OCI-LY7 (cell line): ENCODE measurements at regions not wholly inside any gene's neighbourhood (a gene's known extent, or its start where the extent isn't known, plus 50 kb on each side); places are given as distances from the start of the nearest gene placed in this dataset.

Source experiments
- BruUV-seq: library from RNA; stranded (reverse); fragments of 400-500 nt; replicated peaks from 2 replicates; lab custom pipeline; 2021; lab: Mats Ljungman, UMichigan
- CTCF ChIA-PET: fragments of 300-600 bp; sonication (Branson Sonifier 250); formaldehyde crosslinking; loops from one replicate; lab custom pipeline; 2022; ENCODE audit warnings: antibody characterized with exemption; ENCODE audit not compliant: unreplicated experiment; lab: Charles Lee
- POLR2A ChIA-PET: fragments of 300-600 bp; sonication (Branson Sonifier 250); formaldehyde crosslinking; loops from one replicate; lab custom pipeline; 2022; ENCODE audit warnings: antibody characterized with exemption; lab: Charles Lee
- DNase-seq: peaks from one replicate; pipeline ENCODE4 v3.0.0-alpha.2; 2015; ENCODE audit warnings: low spot score
- H2AFZ ChIP-seq: fragments of 200-600 bp; sonication (generic), shearing (Covaris generic); 2 replicates; pipeline ENCODE4 v1.6.1; 2014; ENCODE audit warnings: mild to moderate bottlenecking, antibody characterized with exemption, low read length, moderate library complexity
- H3K27ac ChIP-seq: fragments of 200-600 bp; sonication (generic); 2 replicates; pipeline ENCODE4 v1.5.1; 2014; ENCODE audit warnings: mixed run types, low read depth, mild to moderate bottlenecking, moderate library complexity, low read length, inconsistent platforms; ENCODE audit not compliant: poor library complexity, severe bottlenecking
- H3K36me3 ChIP-seq: fragments of 200-600 bp; sonication (generic); 2 replicates; pipeline ENCODE4 v1.6.1; 2014; ENCODE audit warnings: mild to moderate bottlenecking, antibody characterized with exemption, low read length, moderate library complexity, mixed read lengths; ENCODE audit not compliant: insufficient read depth
- H3K4me1 ChIP-seq: fragments of 200-600 bp; sonication (generic); 2 replicates; pipeline ENCODE4 v1.5.1; 2014; ENCODE audit warnings: mild to moderate bottlenecking, low read length; ENCODE audit not compliant: insufficient read depth, poor library complexity, severe bottlenecking
- H3K4me2 ChIP-seq: fragments of 200-600 bp; sonication (generic); 2 replicates; pipeline ENCODE4 v1.6.1; 2014; ENCODE audit warnings: mild to moderate bottlenecking, low read length
- H3K4me3 ChIP-seq: fragments of 200-600 bp; sonication (generic); 2 replicates; pipeline ENCODE4 v1.5.1; 2014; ENCODE audit warnings: mild to moderate bottlenecking, low read depth, low read length; ENCODE audit not compliant: poor library complexity, severe bottlenecking
- H3K79me2 ChIP-seq: fragments of 200-600 bp; sonication (generic); 2 replicates; pipeline ENCODE4 v1.6.1; 2016; ENCODE audit warnings: low read depth, mild to moderate bottlenecking, low read length, moderate library complexity, mixed read lengths; ENCODE audit not compliant: insufficient read depth
- H3K9me2 ChIP-seq: fragments of 200-600 bp; sonication (generic); 2 replicates; pipeline ENCODE4 v1.6.1; 2016; ENCODE audit warnings: mild to moderate bottlenecking, low read length, mixed read lengths; ENCODE audit not compliant: insufficient read depth
- H3K9me3 ChIP-seq: fragments of 200-600 bp; sonication (generic); 2 replicates; pipeline ENCODE4 v1.6.1; 2014; ENCODE audit warnings: mild to moderate bottlenecking, mixed run types, low read length, mixed read lengths
- H4K20me1 ChIP-seq: fragments of 200-600 bp; sonication (generic); 2 replicates; pipeline ENCODE4 v1.6.1; 2014; ENCODE audit warnings: mild to moderate bottlenecking, antibody characterized with exemption, low read length, moderate library complexity, mixed read lengths; ENCODE audit not compliant: insufficient read depth
- EZH2phosphoT487 ChIP-seq: fragments of 200-600 bp; sonication (generic); IDR thresholded peaks from 2 replicates; pipeline ENCODE4 v1.6.1; 2018; ENCODE audit warnings: low read depth, borderline replicate concordance, mild to moderate bottlenecking, mixed run types, antibody characterized with exemption, low read length, moderate library complexity, mixed read lengths
- intact Hi-C: fragments of 100-400 bp; cut with micrococcal nuclease; formaldehyde crosslinking; loops from one replicate; pipeline ENCODE4 v1.10.0; 2022; ENCODE audit not compliant: unreplicated experiment
- TF ChIP-seq, protein P1 (sequence below): fragments of 200-600 bp; sonication (generic); conservative IDR thresholded peaks from 2 replicates; pipeline ENCODE4 v1.5.1; 2014; ENCODE audit warnings: mild to moderate bottlenecking, antibody characterized with exemption, low read length, moderate library complexity, mixed read lengths

DNA sequence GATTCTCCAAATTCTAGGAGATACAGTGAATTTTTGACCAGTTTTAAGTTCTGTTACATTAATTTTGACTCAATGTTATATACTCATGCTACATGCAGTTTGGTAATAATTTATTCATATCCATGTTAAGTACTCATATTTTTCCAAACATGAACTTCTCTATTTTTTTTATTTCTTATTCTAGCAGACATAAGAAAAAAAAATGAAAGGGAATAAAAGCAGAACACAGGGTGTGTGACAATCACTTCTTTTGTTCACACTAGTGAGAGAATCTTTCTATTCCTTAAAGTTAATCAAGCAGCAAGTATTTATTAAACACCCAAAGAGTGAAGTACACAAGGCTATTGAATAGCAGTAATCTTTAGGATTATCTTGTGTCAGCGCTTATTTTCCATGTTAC is 171.1 kb upstream of the ATP2B1 start:
- H3K4me2 ChIP-seq, result peak overlapping the region; percentile 63
- intact Hi-C loops, result loop anchor here (2.0 to 5.0 kb wide), 2 partner anchors 47 to 172 kb away; partner anchors contain the start of gene ATP2B1
- BruUV-seq, result no TSS peak
- no peak overlapping the region for H3K4me3 ChIP-seq
- H3K79me2 ChIP-seq, result no peaks in the 10 kb centered on the region
- no peaks in the 10 kb centered on the region for H3K9me2 ChIP-seq
- no peaks in the 10 kb centered on the region for H4K20me1 ChIP-seq
- no peak for TF ChIP-seq EZH2phosphoT487
- TF ChIP-seq, protein P1, sequence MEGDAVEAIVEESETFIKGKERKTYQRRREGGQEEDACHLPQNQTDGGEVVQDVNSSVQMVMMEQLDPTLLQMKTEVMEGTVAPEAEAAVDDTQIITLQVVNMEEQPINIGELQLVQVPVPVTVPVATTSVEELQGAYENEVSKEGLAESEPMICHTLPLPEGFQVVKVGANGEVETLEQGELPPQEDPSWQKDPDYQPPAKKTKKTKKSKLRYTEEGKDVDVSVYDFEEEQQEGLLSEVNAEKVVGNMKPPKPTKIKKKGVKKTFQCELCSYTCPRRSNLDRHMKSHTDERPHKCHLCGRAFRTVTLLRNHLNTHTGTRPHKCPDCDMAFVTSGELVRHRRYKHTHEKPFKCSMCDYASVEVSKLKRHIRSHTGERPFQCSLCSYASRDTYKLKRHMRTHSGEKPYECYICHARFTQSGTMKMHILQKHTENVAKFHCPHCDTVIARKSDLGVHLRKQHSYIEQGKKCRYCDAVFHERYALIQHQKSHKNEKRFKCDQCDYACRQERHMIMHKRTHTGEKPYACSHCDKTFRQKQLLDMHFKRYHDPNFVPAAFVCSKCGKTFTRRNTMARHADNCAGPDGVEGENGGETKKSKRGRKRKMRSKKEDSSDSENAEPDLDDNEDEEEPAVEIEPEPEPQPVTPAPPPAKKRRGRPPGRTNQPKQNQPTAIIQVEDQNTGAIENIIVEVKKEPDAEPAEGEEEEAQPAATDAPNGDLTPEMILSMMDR, result no peak; the same call in 1 of the 2 replicates
- H3K4me1 ChIP-seq, result peaks cover 46% of the 10 kb centered on the region
- POLR2A ChIA-PET, result interaction anchor here (0.7 to 3.3 kb wide), 5 partner anchors 8 to 49 kb away, joined by 3 to 9 read pairs (median 4); no protein-coding TSS in a partner anchor
- CTCF ChIA-PET, result no interaction called here
- H3K27ac ChIP-seq, result peak overlapping the region; percentile 63
- H3K9me3 ChIP-seq, result no peaks in the 10 kb centered on the region
- peak overlapping the region; percentile 93 for H2AFZ ChIP-seq
- H3K36me3 ChIP-seq, result no peaks in the 10 kb centered on the region
- no peak for DNase-seq

- ChIA-PET CTCF (no interaction called here), POLR2A (interaction anchor here (0.7 to 3.3 kb wide), 2 partner anchors 15 to 161 kb away, joined by 4 to 9 read pairs; no protein-coding TSS in a partner anchor)
- peak; percentile 22 for DNase-seq
- no peaks in the 10 kb centered on the region for H3K9me3 ChIP-seq
- TF ChIP-seq, protein P1, result no peak
- TF ChIP-seq EZH2phosphoT487, result no peak
- no peaks in the 10 kb centered on the region for H3K9me2 ChIP-seq
- H3K4me2 ChIP-seq, result peak overlapping the region; percentile 63
- H2AFZ ChIP-seq, result peak overlapping the region; percentile 93
- H3K79me2 ChIP-seq, result no peaks in the 10 kb centered on the region
- H3K27ac ChIP-seq, result peak overlapping the region; percentile 7
- BruUV-seq, result no TSS peak
- H3K36me3 ChIP-seq, result no peaks in the 10 kb centered on the region
- intact Hi-C loops, result loop anchor here (5.0 kb wide), 1 partner anchor 172 kb away; the partner anchor contains the start of gene ATP2B1
- H3K4me1 ChIP-seq, result peaks cover 47% of the 10 kb centered on the region
- peak overlapping the region; percentile 34 for H3K4me3 ChIP-seq
- no peaks in the 10 kb centered on the region for H4K20me1 ChIP-seq
These were observed 170.3 kb upstream of the ATP2B1 start for GRCh38 chr12:89878950-89879349.

DNA sequence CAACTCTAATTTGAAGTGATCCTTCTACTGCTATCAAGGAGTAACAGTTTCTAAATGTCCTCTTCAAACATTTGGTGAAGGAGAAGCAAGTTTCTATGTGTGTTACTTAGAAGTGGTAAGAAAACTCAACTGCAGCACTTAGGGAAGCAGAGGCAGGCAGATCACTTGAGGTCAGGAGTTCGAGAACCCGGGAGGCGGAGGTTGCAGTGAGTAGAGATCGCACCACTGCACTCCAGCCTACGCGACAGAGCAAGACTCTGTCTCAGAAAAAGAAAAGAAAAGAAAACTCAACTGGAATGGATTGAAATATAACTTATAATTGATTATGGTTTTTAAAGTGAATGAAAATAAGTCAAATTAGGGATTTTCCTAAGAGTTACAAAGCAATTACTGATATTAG is 169.7 kb upstream of the ATP2B1 start:
- DNase-seq, result no peak
- peak overlapping the region; percentile 63 for H3K4me2 ChIP-seq
- TF ChIP-seq, protein P1, result no peak
- TF ChIP-seq EZH2phosphoT487, result no peak
- H3K4me1 ChIP-seq, result peaks cover 52% of the 10 kb centered on the region
- ChIA-PET CTCF (no interaction called here), POLR2A (no interaction called here)
- intact Hi-C loops, result loop anchor here (5.0 kb wide), 1 partner anchor 171 kb away; the partner anchor contains the start of gene ATP2B1
- H3K79me2 ChIP-seq, result no peaks in the 10 kb centered on the region
- H3K36me3 ChIP-seq, result no peaks in the 10 kb centered on the region
- H3K27ac ChIP-seq, result no peak overlapping the region
- H3K9me3 ChIP-seq, result no peaks in the 10 kb centered on the region
- no TSS peak for BruUV-seq
- no peaks in the 10 kb centered on the region for H4K20me1 ChIP-seq
- H3K9me2 ChIP-seq, result no peaks in the 10 kb centered on the region
- peak overlapping the region; percentile 93 for H2AFZ ChIP-seq
- H3K4me3 ChIP-seq, result no peak overlapping the region
